GM12878 (cell line): ENCODE measurements at regions not wholly inside any gene's neighbourhood (a gene's known extent, or its start where the extent isn't known, plus 50 kb on each side); places are given as distances from the start of the nearest gene placed in this dataset.

Experiments used
- ATAC-seq: fragments of 200-7000 bp; cut with Tn5 transposase; 3 replicates; pipeline ENCODE4 v1.9.1; 2020; ENCODE audit warnings: mild to moderate bottlenecking, moderate library complexity
- BruUV-seq: library from RNA; stranded (reverse); fragments of 400-500 nt; replicated peaks from 2 replicates; lab custom pipeline; 2021; lab: Mats Ljungman, UMichigan
- CTCF ChIA-PET: fragments of 300-600 bp; sonication (Branson Sonifier 250); formaldehyde crosslinking; extraction: SDS; loops from one replicate; lab custom pipeline; 2021; ENCODE audit warnings: inconsistent platforms; lab: Yijun Ruan, JAX
- POLR2A ChIA-PET: fragments of 350-600 bp; formaldehyde crosslinking; extraction: SDS; loops from one replicate; lab custom pipeline; 2021; ENCODE audit warnings: inconsistent platforms; lab: Charles Lee
- RAD21 ChIA-PET: fragments of 300-600 bp; sonication (Branson Sonifier 250); formaldehyde crosslinking; loops from one replicate; lab custom pipeline; 2023; ENCODE audit warnings: antibody characterized with exemption; ENCODE audit not compliant: unreplicated experiment; lab: Charles Lee
- SMC1A ChIA-PET: fragments of 300-600 bp; sonication (Branson Sonifier 250); formaldehyde crosslinking; loops from one replicate; lab custom pipeline; 2023; ENCODE audit not compliant: unreplicated experiment, uncharacterized antibody; lab: Charles Lee
- DNase-seq: peaks from one replicate; pipeline ENCODE4 v3.0.0-alpha.2; 2011; ENCODE audit warnings: low read depth, low spot score
- FAIRE-seq: peaks from 3 replicates; lab custom pipeline; 2011; peaks lifted over from hg19 to GRCh38; lab: Jason Lieb, UNC
- H2AFZ ChIP-seq: 2 replicates; pipeline ENCODE4 v1.6.0; 2011; ENCODE audit warnings: low read depth, low read length, control low read depth; ENCODE audit not compliant: control insufficient read depth
- H3K27ac ChIP-seq: 2 replicates; pipeline ENCODE4 v1.5.1; 2011; ENCODE audit warnings: control low read depth; ENCODE audit not compliant: control insufficient read depth, insufficient read depth
- H3K27me3 ChIP-seq, 2 experiments: replicated peaks in 1 of 2; 2 replicates each; pipeline versions ENCODE4 v1.6.0 to v1.6.1; 2011; ENCODE audit warnings: low read length in 1 of 2; ENCODE audit not compliant: control insufficient read depth in 2 of 2, insufficient read depth in 2 of 2
- H3K36me3 ChIP-seq, 2 experiments: 2 replicates each; pipeline ENCODE4 v1.5.1; 2011; ENCODE audit warnings: low read length in 1 of 2; ENCODE audit not compliant: control insufficient read depth in 2 of 2, insufficient read depth in 2 of 2
- H3K4me1 ChIP-seq: 2 replicates; pipeline ENCODE4 v1.6.1; 2011; ENCODE audit warnings: mild to moderate bottlenecking, low read length, moderate library complexity, mixed read lengths; ENCODE audit not compliant: control insufficient read depth, insufficient read depth
- H3K4me2 ChIP-seq: 2 replicates; pipeline ENCODE4 v1.6.0; 2011; ENCODE audit warnings: control low read depth; ENCODE audit not compliant: control insufficient read depth, insufficient read depth
- H3K4me3 ChIP-seq: fragments of 200-600 bp; sonication (generic); 2 replicates; pipeline ENCODE4 v1.5.1; 2016
- H3K79me2 ChIP-seq: 2 replicates; pipeline ENCODE4 v1.6.0; 2011; ENCODE audit warnings: low read length; ENCODE audit not compliant: control insufficient read depth, insufficient read depth
- H3K9ac ChIP-seq: 2 replicates; pipeline ENCODE4 v1.8.0; 2011; ENCODE audit warnings: low read length, control low read depth, mixed read lengths; ENCODE audit not compliant: control insufficient read depth, insufficient read depth
- H3K9me3 ChIP-seq: replicated peaks from 3 replicates; pipeline ENCODE4 v1.5.1; 2011; ENCODE audit warnings: mild to moderate bottlenecking, low read length; ENCODE audit not compliant: control insufficient read depth, insufficient read depth
- H4K20me1 ChIP-seq: 2 replicates; pipeline ENCODE4 v1.6.0; 2011; ENCODE audit not compliant: control insufficient read depth, insufficient read depth
- BCL11A ChIP-seq: IDR thresholded peaks from 2 replicates; pipeline ENCODE4 v1.6.1; 2011; ENCODE audit warnings: low read depth, low read length
- BMI1 ChIP-seq: fragments of 450-650 bp; IDR thresholded peaks from 2 replicates; pipeline ENCODE4 v1.6.1; 2016; ENCODE audit warnings: mild to moderate bottlenecking, moderate library complexity, borderline replicate concordance
- NFXL1 ChIP-seq: fragments of 450-650 bp; IDR thresholded peaks from 2 replicates; pipeline ENCODE4 v1.6.1; 2017; ENCODE audit warnings: antibody characterized with exemption, mild to moderate bottlenecking, borderline replicate concordance
- POLR2AphosphoS2 ChIP-seq: IDR thresholded peaks from 2 replicates; pipeline ENCODE4 v1.6.1; 2011; ENCODE audit warnings: low read depth, mild to moderate bottlenecking, low read length, improper control_type of control experiment, moderate library complexity
- REST ChIP-seq: IDR thresholded peaks from 2 replicates; pipeline ENCODE4 v1.6.1; 2012; ENCODE audit warnings: mild to moderate bottlenecking, low read depth, low read length
- YBX1 ChIP-seq: fragments of 450-650 bp; IDR thresholded peaks from 2 replicates; pipeline ENCODE4 v1.6.1; 2016; ENCODE audit warnings: antibody characterized with exemption
- WGBS: methylation state at CpG from one replicate; pipeline ENCODE4 v1.1.6; 2016; ENCODE audit warnings: low lambda C conversion rate; ENCODE audit not compliant: insufficient replicate concordance, insufficient coverage; ENCODE audit errors: missing lambda C conversion rate; 5-methylcytosine and 5-hydroxymethylcytosine counted together
- in situ Hi-C: fragments of 300-500 bp; cut with MboI; formaldehyde crosslinking; loops from 9 replicates; pipeline ENCODE4 v1.14.3; 2018; ENCODE audit warnings: mixed read lengths
- intact Hi-C: fragments of 100-400 bp; cut with micrococcal nuclease; formaldehyde crosslinking; loops from one replicate; pipeline ENCODE4 v1.14.2; 2022; ENCODE audit not compliant: unreplicated experiment

- in situ Hi-C loops: no loop called here
- WGBS: 7% methylated on average over 3 of the region's 3 CpGs
Observed at GRCh38 chr18:54466248-54467005, 108.7 kb downstream of the C18orf54 start.

More at GRCh38 chr18:54466248-54467005, 108.7 kb downstream of the C18orf54 start:
- Histone ChIP-seq H2AFZ (no peak overlapping the region), H3K27ac (no peak overlapping the region), H3K27me3 (no peaks in the 10 kb centered on the region), H3K4me3 (no peak overlapping the region), H3K79me2 (no peaks in the 10 kb centered on the region), H3K36me3 (no peaks in the 10 kb centered on the region), H3K4me1 (no peaks in the 10 kb centered on the region), H3K4me2 (no peak overlapping the region), H4K20me1 (no peaks in the 10 kb centered on the region), H3K9me3 (no peaks in the 10 kb centered on the region; the same call in 2 of the 3 replicates), H3K9ac (no peak overlapping the region)
- ChIA-PET CTCF (no interaction called here), SMC1A (interaction anchor here (0.7 kb wide), 1 partner anchor 12 kb away, joined by 3 read pairs; no protein-coding TSS in a partner anchor), RAD21 (no interaction called here), POLR2A (no interaction called here)
- FAIRE-seq (no peak), ATAC-seq (0 out of 3 replicates have a peak, but pooled peaks have one; percentile 16), DNase-seq (no peak)
- TF ChIP-seq NFXL1 (no peak), YBX1 (no peak), POLR2AphosphoS2 (no peak), BCL11A (no peak), BMI1 (no peak), REST (no peak)
- intact Hi-C loops: no loop called here
- no TSS peak for BruUV-seq
